Erythroblast (primary cell): ENCODE measurements at regions not wholly inside any gene's neighbourhood (a gene's known extent, or its start where the extent isn't known, plus 50 kb on each side); places are given as distances from the start of the nearest gene placed in this dataset.

Source experiments
- GATA1 ChIP-seq: IDR thresholded peaks from 2 replicates; pipeline ENCODE4 v1.6.1; 2011; ENCODE audit warnings: low read depth, mild to moderate bottlenecking, control low read depth, low read length, moderate library complexity
- POLR2A ChIP-seq: IDR thresholded peaks from 2 replicates; pipeline ENCODE4 v1.6.1; 2011; ENCODE audit warnings: mild to moderate bottlenecking, low read length

DNA sequence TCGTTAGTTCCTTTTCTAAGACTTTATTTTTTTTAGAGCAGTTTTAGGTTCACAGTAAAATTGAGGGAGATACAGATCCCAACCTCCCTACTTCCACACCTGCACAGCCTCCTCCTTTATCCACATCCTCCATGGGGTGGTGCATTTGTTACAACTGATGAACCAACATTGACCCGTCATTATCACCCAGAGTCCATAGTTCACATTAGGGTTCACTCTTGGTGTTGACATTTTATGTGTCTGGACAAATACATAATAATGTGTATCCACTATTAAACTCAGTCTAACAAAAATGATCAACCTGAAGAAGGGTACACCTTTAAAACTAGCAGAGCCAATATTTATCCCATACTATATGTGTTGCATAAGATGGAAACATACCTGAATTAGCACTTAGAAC lies 130.4 kb upstream of the CCDC28A start:
- no peak for TF ChIP-seq POLR2A
- no peak for TF ChIP-seq GATA1
